Coronary artery (tissue), 2 donors: ENCODE measurements at regions not wholly inside any gene's neighbourhood (a gene's known extent, or its start where the extent isn't known, plus 50 kb on each side); places are given as distances from the start of the nearest gene placed in this dataset.

Experiments
- DNase-seq: peaks from one replicate; pipeline ENCODE4 v3.0.0-alpha.2; 2017; ENCODE audit warnings: low spot score
- H3K27ac ChIP-seq, 2 donors: fragments of 200-600 bp; sonication (generic); one replicate each; pipeline ENCODE4 v1.5.1; 2016 to 2019
- H3K4me3 ChIP-seq: fragments of 200-600 bp; sonication (generic); 2 replicates; pipeline ENCODE4 v1.5.1; 2016; ENCODE audit warnings: mild to moderate bottlenecking, moderate library complexity
- TF ChIP-seq, protein P1 (sequence below): fragments of 200-600 bp; sonication (generic); IDR thresholded peaks from one replicate; pipeline ENCODE4 v1.5.1; 2019; ENCODE audit warnings: antibody characterized with exemption

DNA sequence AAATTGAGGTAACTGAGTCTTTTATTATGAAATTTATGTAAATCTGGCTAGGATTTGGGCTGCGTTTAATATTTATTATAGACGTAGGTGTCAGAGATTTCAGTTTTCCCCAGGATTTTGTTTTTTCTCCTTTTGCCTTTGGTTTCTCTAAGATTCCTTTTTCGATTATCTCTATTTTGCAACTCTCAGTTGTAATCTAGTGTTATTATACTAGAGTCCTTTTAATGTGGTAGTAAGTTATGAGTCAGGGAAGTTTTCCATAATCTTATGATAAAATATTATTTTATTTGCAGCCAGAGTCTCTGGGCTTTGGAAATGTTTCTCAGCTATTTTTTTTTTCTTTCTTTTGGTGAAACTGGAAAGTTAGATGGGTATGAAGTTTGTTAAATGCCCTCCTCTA is 1043.8 kb downstream of the PLA2G4A start:
- Histone ChIP-seq H3K4me3 (no peak overlapping the region), H3K27ac (no peak overlapping the region)
- no peak for DNase-seq
- TF ChIP-seq, protein P1, sequence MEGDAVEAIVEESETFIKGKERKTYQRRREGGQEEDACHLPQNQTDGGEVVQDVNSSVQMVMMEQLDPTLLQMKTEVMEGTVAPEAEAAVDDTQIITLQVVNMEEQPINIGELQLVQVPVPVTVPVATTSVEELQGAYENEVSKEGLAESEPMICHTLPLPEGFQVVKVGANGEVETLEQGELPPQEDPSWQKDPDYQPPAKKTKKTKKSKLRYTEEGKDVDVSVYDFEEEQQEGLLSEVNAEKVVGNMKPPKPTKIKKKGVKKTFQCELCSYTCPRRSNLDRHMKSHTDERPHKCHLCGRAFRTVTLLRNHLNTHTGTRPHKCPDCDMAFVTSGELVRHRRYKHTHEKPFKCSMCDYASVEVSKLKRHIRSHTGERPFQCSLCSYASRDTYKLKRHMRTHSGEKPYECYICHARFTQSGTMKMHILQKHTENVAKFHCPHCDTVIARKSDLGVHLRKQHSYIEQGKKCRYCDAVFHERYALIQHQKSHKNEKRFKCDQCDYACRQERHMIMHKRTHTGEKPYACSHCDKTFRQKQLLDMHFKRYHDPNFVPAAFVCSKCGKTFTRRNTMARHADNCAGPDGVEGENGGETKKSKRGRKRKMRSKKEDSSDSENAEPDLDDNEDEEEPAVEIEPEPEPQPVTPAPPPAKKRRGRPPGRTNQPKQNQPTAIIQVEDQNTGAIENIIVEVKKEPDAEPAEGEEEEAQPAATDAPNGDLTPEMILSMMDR: no peak

DNA sequence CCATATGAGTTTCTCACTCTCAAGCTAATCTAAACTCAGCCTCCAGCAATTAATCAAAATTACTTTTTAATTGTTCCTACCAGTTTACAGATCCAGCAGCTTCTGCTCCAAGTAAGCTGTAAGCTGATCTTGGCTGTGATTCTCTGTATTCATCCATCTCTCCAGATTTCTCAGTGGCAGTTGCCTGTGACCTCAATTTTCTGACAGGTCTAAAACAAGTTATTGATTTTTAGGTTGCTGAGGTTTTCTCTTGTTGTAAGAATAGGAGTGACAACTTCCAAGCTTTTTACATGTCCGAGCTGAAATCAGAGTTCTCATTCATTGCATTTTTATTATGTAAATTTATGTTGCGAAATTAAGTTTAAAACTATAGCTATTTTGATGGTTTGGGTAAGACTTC is 1044.4 kb downstream of the PLA2G4A start:
- DNase-seq: no peak
- TF ChIP-seq, protein P1: no peak
- no peak overlapping the region for H3K27ac ChIP-seq
- H3K4me3 ChIP-seq: no peak overlapping the region

DNA sequence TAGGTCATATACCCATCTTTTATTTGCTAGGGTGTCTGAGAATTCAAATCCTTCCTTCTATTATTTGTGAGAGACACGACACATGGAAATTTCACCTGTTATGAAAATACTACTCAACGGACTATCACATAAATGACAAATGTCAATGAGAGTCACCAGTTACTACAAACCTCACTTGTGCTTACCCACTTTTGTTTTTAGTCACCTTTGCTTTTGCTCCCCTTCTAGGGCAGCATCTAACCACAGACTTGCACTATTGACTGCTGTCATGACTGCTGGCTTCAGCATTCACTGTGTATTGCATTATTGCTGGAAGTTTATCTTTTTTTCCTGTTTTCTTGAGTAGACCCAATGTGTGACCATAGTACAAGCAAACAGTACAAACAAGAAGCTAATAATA is 1048.0 kb downstream of the PLA2G4A start:
- Histone ChIP-seq H3K27ac (no peak overlapping the region), H3K4me3 (no peak overlapping the region)
- TF ChIP-seq, protein P1: no peak
- DNase-seq: no peak

DNA sequence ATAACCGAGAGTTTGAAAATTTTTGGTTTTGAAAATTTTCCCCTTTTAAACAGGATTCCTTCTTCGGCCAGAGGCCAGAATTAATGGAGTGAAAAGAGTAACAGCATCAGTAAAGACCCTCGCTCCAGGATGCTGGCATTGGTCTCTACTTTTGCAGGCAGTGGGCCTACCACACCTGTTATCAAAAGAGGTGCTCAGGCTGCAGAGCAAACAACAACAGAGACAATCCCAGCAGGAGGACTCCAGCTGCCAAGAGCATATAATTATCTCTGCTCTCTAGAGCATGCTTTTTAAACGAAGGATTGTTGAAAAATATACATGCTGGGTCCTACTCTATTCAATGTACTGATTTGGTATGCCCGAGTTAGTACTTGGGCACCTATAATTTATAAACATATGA is 1048.5 kb downstream of the PLA2G4A start:
- no peak for DNase-seq
- H3K4me3 ChIP-seq: no peak overlapping the region
- TF ChIP-seq, protein P1: no peak
- no peak overlapping the region for H3K27ac ChIP-seq

DNA sequence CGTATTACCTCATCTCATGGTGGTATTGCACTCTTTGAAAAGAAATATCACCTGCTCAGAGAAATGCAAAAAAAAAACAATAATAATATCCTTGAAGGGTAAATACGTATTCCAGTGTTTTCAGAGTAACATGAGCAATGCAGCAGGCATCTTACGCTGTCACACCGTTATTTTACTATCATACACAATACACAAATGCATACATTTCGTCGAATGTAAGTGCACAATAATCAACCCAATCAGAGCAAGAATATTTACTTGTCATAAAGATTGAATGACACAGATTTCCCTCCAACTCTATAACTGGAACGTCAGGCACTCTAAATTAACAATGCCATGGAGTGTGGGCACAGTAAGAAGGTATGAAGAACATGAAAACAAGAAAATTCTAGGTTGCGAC is 1050.1 kb downstream of the PLA2G4A start:
- DNase-seq: no peak
- Histone ChIP-seq H3K27ac (no peak overlapping the region), H3K4me3 (no peak overlapping the region)
- TF ChIP-seq, protein P1: no peak

DNA sequence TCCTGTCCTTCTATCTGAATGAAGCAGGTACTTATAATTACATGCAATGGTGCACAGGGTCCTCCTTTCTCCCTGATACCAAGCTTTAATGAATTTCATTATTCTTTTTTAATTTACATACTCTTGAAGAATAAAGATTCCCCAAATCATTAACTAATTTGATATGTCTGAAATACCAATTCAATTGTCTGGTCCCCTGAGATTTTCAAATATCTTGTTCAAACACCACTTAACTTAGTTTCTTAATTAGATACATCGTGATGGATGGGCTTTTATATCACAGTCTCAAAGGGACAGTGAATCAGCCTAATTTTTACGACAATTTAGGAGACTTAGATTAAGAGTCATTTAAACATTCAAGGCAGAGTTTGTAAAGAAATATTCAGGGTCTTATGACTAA is 1054.6 kb downstream of the PLA2G4A start:
- no peak overlapping the region for H3K27ac ChIP-seq
- TF ChIP-seq, protein P1: no peak
- H3K4me3 ChIP-seq: no peak overlapping the region
- DNase-seq: no peak

DNA sequence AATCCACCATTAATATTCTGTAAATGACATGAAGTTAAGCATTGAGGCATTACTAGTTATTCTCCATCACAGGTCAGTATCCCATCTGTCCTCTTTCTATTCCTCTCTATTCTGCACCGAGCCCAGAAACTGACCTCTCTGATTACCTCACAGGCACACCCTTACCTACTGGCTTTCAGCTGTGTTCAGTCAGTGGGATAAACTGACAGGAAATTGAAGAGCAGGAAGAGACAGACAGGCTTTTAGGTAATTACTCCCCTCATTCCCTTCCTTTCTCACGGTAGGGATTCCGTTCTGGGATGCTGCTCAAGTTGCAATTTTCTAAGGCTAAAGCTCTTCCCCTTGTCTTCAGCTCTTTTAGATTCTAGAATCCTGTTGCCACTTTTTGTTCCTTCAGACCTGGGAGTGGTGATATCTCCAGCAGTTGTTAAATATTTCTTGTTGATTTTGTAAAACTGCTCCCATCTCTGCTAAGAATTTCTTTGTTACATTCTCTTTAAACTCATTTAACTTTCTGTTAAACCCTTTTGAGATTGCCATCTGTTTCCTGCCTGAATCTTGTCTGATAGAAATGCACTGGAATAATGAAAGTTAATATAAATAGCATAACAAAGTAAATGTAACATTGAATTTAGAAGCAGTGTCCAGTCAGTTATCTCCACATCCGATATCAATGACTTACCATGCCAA is 1063.4 kb downstream of the PLA2G4A start:
- no peak overlapping the region for H3K4me3 ChIP-seq
- no peak overlapping the region for H3K27ac ChIP-seq
- DNase-seq: no peak
- TF ChIP-seq, protein P1: no peak
